ENCODE measurements at regions not wholly inside any gene's neighbourhood (a gene's known extent, or its start where the extent isn't known, plus 50 kb on each side); places are given as distances from the start of the nearest gene placed in this dataset.
"Not testable (repeated sequence)": the region's sequence is repeated elsewhere in the genome, so short reads cannot be mapped to it uniquely, and the experiment has no call there.

- no peaks in the 10 kb centered on the region for H3K36me3 ChIP-seq (ENCODE audit: insufficient read depth, low read length)
- no peak overlapping the region for H3K27ac ChIP-seq
- no peak for DNase-seq (ENCODE audit: low read depth, low spot score)
- no peak overlapping the region for H3K9ac ChIP-seq (ENCODE audit: insufficient read length)
- H3K4me3 ChIP-seq = no peak overlapping the region
- H3K9me3 ChIP-seq (ENCODE audit: low read depth, low read length) = no peaks in the 10 kb centered on the region
- TF ChIP-seq FOXP2 (optimal IDR thresholded peaks at IDR 0.05; ENCODE audit: control extremely low read depth, extremely low read length, insufficient read depth) (no peak), EZH2 (IDR thresholded peaks at IDR 0.05) (no peak), POLR2AphosphoS5 (IDR thresholded peaks at IDR 0.05; ENCODE audit: borderline replicate concordance, low read depth, low read length) (no peak)
Observed at GRCh38 chr1:187733232-187733631, 904.5 kb downstream of the PLA2G4A start.

GRCh38 chr1:187734427-187734826 is 905.7 kb downstream of the PLA2G4A start:
- no peaks in the 10 kb centered on the region for H3K9me3 ChIP-seq (ENCODE audit: low read depth, low read length)
- no peaks in the 10 kb centered on the region for H3K36me3 ChIP-seq (ENCODE audit: insufficient read depth, low read length)
- TF ChIP-seq EZH2 (IDR thresholded peaks at IDR 0.05) (no peak), POLR2AphosphoS5 (IDR thresholded peaks at IDR 0.05; ENCODE audit: borderline replicate concordance, low read depth, low read length) (no peak), FOXP2 (optimal IDR thresholded peaks at IDR 0.05; ENCODE audit: control extremely low read depth, extremely low read length, insufficient read depth) (no peak)
- H3K27ac ChIP-seq = no peak overlapping the region
- no peak overlapping the region for H3K4me3 ChIP-seq
- no peak for DNase-seq (ENCODE audit: low read depth, low spot score)
- no peak overlapping the region for H3K9ac ChIP-seq (ENCODE audit: insufficient read length)

- Histone ChIP-seq H3K36me3 (ENCODE audit: insufficient read depth, low read length) (no peaks in the 10 kb centered on the region), H3K4me3 (no peak overlapping the region), H3K27ac (no peak overlapping the region), H3K9me3 (ENCODE audit: low read depth, low read length) (no peaks in the 10 kb centered on the region), H3K9ac (ENCODE audit: insufficient read length) (no peak overlapping the region)
- TF ChIP-seq EZH2 (IDR thresholded peaks at IDR 0.05) = no peak
- no peak for TF ChIP-seq POLR2AphosphoS5 (IDR thresholded peaks at IDR 0.05; ENCODE audit: borderline replicate concordance, low read depth, low read length)
- TF ChIP-seq FOXP2 (optimal IDR thresholded peaks at IDR 0.05; ENCODE audit: control extremely low read depth, extremely low read length, insufficient read depth) = no peak
- no peak for DNase-seq (ENCODE audit: low read depth, low spot score)
Observed at GRCh38 chr1:187744665-187745064, 915.9 kb downstream of the PLA2G4A start.

- H3K27ac ChIP-seq = no peak overlapping the region
- no peaks in the 10 kb centered on the region for H3K36me3 ChIP-seq (ENCODE audit: insufficient read depth, low read length)
- no peaks in the 10 kb centered on the region for H3K9me3 ChIP-seq (ENCODE audit: low read depth, low read length)
- H3K9ac ChIP-seq (ENCODE audit: insufficient read length) = no peak overlapping the region
- no peak overlapping the region for H3K4me3 ChIP-seq
- TF ChIP-seq POLR2AphosphoS5 (IDR thresholded peaks at IDR 0.05; ENCODE audit: borderline replicate concordance, low read depth, low read length) (no peak), EZH2 (IDR thresholded peaks at IDR 0.05) (no peak), FOXP2 (optimal IDR thresholded peaks at IDR 0.05; ENCODE audit: control extremely low read depth, extremely low read length, insufficient read depth) (no peak)
- DNase-seq (ENCODE audit: low read depth, low spot score) = no peak
Observed at GRCh38 chr1:187755536-187755935, 926.8 kb downstream of the PLA2G4A start.

GRCh38 chr1:187756684-187757083 is 927.9 kb downstream of the PLA2G4A start:
- not testable (repeated sequence) for H3K9ac ChIP-seq (ENCODE audit: insufficient read length); DNase-seq (ENCODE audit: low read depth, low spot score); H3K36me3 ChIP-seq (ENCODE audit: insufficient read depth, low read length); H3K27ac ChIP-seq; H3K9me3 ChIP-seq (ENCODE audit: low read depth, low read length); H3K4me3 ChIP-seq

- Histone ChIP-seq H3K36me3 (ENCODE audit: insufficient read depth, low read length) (no peaks in the 10 kb centered on the region), H3K9me3 (ENCODE audit: low read depth, low read length) (no peaks in the 10 kb centered on the region), H3K27ac (no peak overlapping the region), H3K4me3 (no peak overlapping the region), H3K9ac (ENCODE audit: insufficient read length) (no peak overlapping the region)
- DNase-seq (ENCODE audit: low read depth, low spot score) = no peak
- no peak for TF ChIP-seq POLR2AphosphoS5 (IDR thresholded peaks at IDR 0.05; ENCODE audit: borderline replicate concordance, low read depth, low read length)
- no peak for TF ChIP-seq FOXP2 (optimal IDR thresholded peaks at IDR 0.05; ENCODE audit: control extremely low read depth, extremely low read length, insufficient read depth)
- TF ChIP-seq EZH2 (IDR thresholded peaks at IDR 0.05) = no peak
Observed at GRCh38 chr1:187759825-187760333, 931.1 kb downstream of the PLA2G4A start.

- Histone ChIP-seq H3K36me3 (ENCODE audit: insufficient read depth, low read length) (no peaks in the 10 kb centered on the region), H3K9ac (ENCODE audit: insufficient read length) (no peak overlapping the region), H3K27ac (no peak overlapping the region), H3K9me3 (ENCODE audit: low read depth, low read length) (no peaks in the 10 kb centered on the region), H3K4me3 (no peak overlapping the region)
- no peak for DNase-seq (ENCODE audit: low read depth, low spot score)
- no peak for TF ChIP-seq FOXP2 (optimal IDR thresholded peaks at IDR 0.05; ENCODE audit: control extremely low read depth, extremely low read length, insufficient read depth)
Observed at GRCh38 chr1:187762118-187762517, 933.4 kb downstream of the PLA2G4A start.

GRCh38 chr1:187763465-187763864 is 934.7 kb downstream of the PLA2G4A start:
- no peak for DNase-seq (ENCODE audit: low read depth, low spot score)
- H3K9ac ChIP-seq (ENCODE audit: insufficient read length) = no peak overlapping the region
- TF ChIP-seq FOXP2 (optimal IDR thresholded peaks at IDR 0.05; ENCODE audit: control extremely low read depth, extremely low read length, insufficient read depth) = no peak
- no peak for TF ChIP-seq POLR2AphosphoS5 (IDR thresholded peaks at IDR 0.05; ENCODE audit: borderline replicate concordance, low read depth, low read length)
- no peak for TF ChIP-seq EZH2 (IDR thresholded peaks at IDR 0.05)
- no peak overlapping the region for H3K27ac ChIP-seq
- no peak overlapping the region for H3K4me3 ChIP-seq
- no peaks in the 10 kb centered on the region for H3K9me3 ChIP-seq (ENCODE audit: low read depth, low read length)
- H3K36me3 ChIP-seq (ENCODE audit: insufficient read depth, low read length) = no peaks in the 10 kb centered on the region

- H3K4me3 ChIP-seq = no peak overlapping the region
- no peaks in the 10 kb centered on the region for H3K36me3 ChIP-seq (ENCODE audit: insufficient read depth, low read length)
- no peak for DNase-seq (ENCODE audit: low read depth, low spot score)
- no peaks in the 10 kb centered on the region for H3K9me3 ChIP-seq (ENCODE audit: low read depth, low read length)
- H3K9ac ChIP-seq (ENCODE audit: insufficient read length) = no peak overlapping the region
- no peak overlapping the region for H3K27ac ChIP-seq
- no peak for TF ChIP-seq EZH2 (IDR thresholded peaks at IDR 0.05)
- no peak for TF ChIP-seq FOXP2 (optimal IDR thresholded peaks at IDR 0.05; ENCODE audit: control extremely low read depth, extremely low read length, insufficient read depth)
- TF ChIP-seq POLR2AphosphoS5 (IDR thresholded peaks at IDR 0.05; ENCODE audit: borderline replicate concordance, low read depth, low read length) = no peak
Observed at GRCh38 chr1:187763976-187764375, 935.2 kb downstream of the PLA2G4A start.

Data from SK-N-MC (cell line).